Activated CD4-positive, alpha-beta T cell treated with anti-CD3 and anti-CD28 coated beads, Interleukin-2, amount 10 ng/mL, durations not matched to agents 7 days and 5 days (primary cell): ENCODE measurements at regions not wholly inside any gene's neighbourhood (a gene's known extent, or its start where the extent isn't known, plus 50 kb on each side); places are given as distances from the start of the nearest gene placed in this dataset.
"Not testable (repeated sequence)": the region's sequence is repeated elsewhere in the genome, so short reads cannot be mapped to it uniquely, and the experiment has no call there.

Experiments
- CTCF ChIA-PET: fragments of 350-600 bp; sonication (Branson Sonifier 250); formaldehyde crosslinking; loops from one replicate; lab custom pipeline; 2021; ENCODE audit warnings: antibody characterized with exemption; lab: Charles Lee
- POLR2A ChIA-PET: fragments of 350-600 bp; sonication (Branson Sonifier 250); formaldehyde crosslinking; loops from one replicate; lab custom pipeline; 2021; ENCODE audit warnings: antibody characterized with exemption; lab: Charles Lee
- DNase-seq: peaks from one replicate; pipeline ENCODE4 v3.0.0-alpha.2; 2020
- H3K27ac Mint-ChIP-seq: one replicate; pipeline ENCODE4 v1.8.0; 2021; ENCODE audit warnings: mild to moderate bottlenecking, moderate library complexity, mixed read lengths
- H3K27me3 Mint-ChIP-seq: one replicate; pipeline ENCODE4 v1.8.0; 2021; ENCODE audit warnings: mixed read lengths
- H3K36me3 Mint-ChIP-seq: one replicate; pipeline ENCODE4 v1.8.0; 2021; ENCODE audit warnings: low read depth, mixed read lengths
- H3K4me1 Mint-ChIP-seq: one replicate; pipeline ENCODE4 v1.8.0; 2021; ENCODE audit warnings: mixed read lengths
- H3K4me3 Mint-ChIP-seq: one replicate; pipeline ENCODE4 v1.8.0; 2021; ENCODE audit warnings: mild to moderate bottlenecking, moderate library complexity, mixed read lengths
- H3K9me3 Mint-ChIP-seq: one replicate; pipeline ENCODE4 v1.8.0; 2021; ENCODE audit warnings: mixed read lengths

DNA sequence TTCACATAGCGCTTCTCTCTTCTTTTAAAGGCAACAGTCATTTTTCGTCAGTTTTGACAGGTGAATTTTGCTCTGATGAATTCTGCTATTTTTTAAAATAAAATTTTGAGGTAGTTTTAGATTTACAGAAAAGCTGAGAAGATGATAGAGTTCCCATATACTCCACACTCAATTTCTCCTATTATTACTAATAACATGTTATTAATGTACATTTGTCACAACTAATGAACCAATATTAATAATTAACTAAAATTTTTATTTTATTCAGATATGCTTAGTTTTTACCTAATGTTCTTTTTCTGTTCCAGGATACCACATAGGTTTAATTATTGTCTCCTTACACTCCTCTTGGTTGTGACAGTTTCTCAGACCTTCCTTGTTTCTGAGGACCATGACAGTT lies 197.0 kb downstream of the ZC3H11B start:
- Mint-ChIP-seq H3K36me3 (no peaks in the 10 kb centered on the region), H3K4me3 (no peak overlapping the region), H3K27me3 (no peaks in the 10 kb centered on the region), H3K27ac (no peak overlapping the region), H3K4me1 (no peaks in the 10 kb centered on the region), H3K9me3 (no peaks in the 10 kb centered on the region)
- ChIA-PET POLR2A (no interaction called here), CTCF (no interaction called here)
- DNase-seq: no peak

DNA sequence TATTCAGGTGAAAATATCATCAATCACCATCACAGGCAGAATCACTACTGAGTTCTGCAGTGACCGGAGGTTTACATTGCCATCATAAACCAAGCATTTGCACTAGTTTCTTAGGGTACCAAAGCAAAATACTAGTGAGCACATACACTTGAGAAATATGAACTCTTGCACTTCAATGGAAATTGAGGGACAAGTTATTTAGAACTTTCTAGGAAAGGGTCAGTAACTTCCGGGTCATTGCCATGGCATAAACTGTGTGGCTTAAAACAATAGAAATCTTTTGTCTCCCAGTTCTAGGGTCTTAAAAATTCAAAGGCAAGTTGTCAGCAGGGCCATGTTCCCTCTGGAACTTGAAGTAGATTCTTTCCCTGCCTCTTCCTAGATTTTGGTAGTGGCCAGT lies 197.5 kb downstream of the ZC3H11B start:
- Mint-ChIP-seq H3K27ac (no peak overlapping the region), H3K9me3 (no peaks in the 10 kb centered on the region), H3K4me1 (no peaks in the 10 kb centered on the region), H3K27me3 (no peaks in the 10 kb centered on the region), H3K4me3 (no peak overlapping the region), H3K36me3 (no peaks in the 10 kb centered on the region)
- CTCF ChIA-PET: no interaction called here
- no peak for DNase-seq
- POLR2A ChIA-PET: no interaction called here

- H3K4me1 Mint-ChIP-seq: no peaks in the 10 kb centered on the region
- no peaks in the 10 kb centered on the region for H3K27me3 Mint-ChIP-seq
- H3K27ac Mint-ChIP-seq: no peak overlapping the region
- no peak for DNase-seq
- ChIA-PET POLR2A (no interaction called here), CTCF (no interaction called here)
- H3K4me3 Mint-ChIP-seq: no peak overlapping the region
- H3K36me3 Mint-ChIP-seq: no peaks in the 10 kb centered on the region
- no peaks in the 10 kb centered on the region for H3K9me3 Mint-ChIP-seq
These were observed 198.7 kb downstream of the ZC3H11B start for GRCh38 chr1:219414250-219414649.

GRCh38 chr1:219413536-219413935 lies 199.4 kb downstream of the ZC3H11B start:
- H3K4me3 Mint-ChIP-seq: no peak overlapping the region
- no peak overlapping the region for H3K27ac Mint-ChIP-seq
- ChIA-PET POLR2A (no interaction called here), CTCF (no interaction called here)
- DNase-seq: no peak
- no peaks in the 10 kb centered on the region for H3K4me1 Mint-ChIP-seq
- H3K27me3 Mint-ChIP-seq: no peaks in the 10 kb centered on the region
- no peaks in the 10 kb centered on the region for H3K36me3 Mint-ChIP-seq
- H3K9me3 Mint-ChIP-seq: no peaks in the 10 kb centered on the region

GRCh38 chr1:219412772-219413171 lies 200.1 kb downstream of the ZC3H11B start:
- ChIA-PET CTCF (no interaction called here), POLR2A (no interaction called here)
- Mint-ChIP-seq H3K27ac (no peak overlapping the region), H3K27me3 (no peaks in the 10 kb centered on the region), H3K4me1 (no peaks in the 10 kb centered on the region), H3K36me3 (no peaks in the 10 kb centered on the region), H3K9me3 (no peaks in the 10 kb centered on the region), H3K4me3 (no peak overlapping the region)
- no peak for DNase-seq

DNA sequence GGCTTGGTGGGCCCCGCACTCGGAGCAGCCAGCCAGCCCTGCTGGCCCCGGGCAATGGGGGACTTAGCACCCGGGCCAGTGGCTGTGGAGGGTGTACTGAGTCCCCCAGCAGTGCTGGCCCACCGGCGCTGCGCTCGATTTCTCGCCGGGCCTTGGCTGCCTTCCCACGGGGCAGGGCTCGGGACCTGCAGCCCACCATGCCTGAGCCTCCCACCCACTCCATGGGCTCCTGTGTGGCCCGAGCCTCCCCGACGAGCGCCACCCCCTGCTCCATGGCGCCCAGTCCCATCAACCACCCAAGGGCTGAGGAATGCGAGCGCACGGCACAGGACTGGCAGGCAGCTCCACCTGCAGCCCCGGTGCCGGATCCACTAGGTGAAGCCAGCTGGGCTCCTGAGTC lies 202.2 kb downstream of the ZC3H11B start:
- H3K4me3 Mint-ChIP-seq, H3K9me3 Mint-ChIP-seq: not testable (repeated sequence)

GRCh38 chr1:219405531-219406331 lies 207.2 kb downstream of the ZC3H11B start:
- Mint-ChIP-seq H3K27ac (no peak overlapping the region), H3K4me3 (no peak overlapping the region), H3K27me3 (no peaks in the 10 kb centered on the region), H3K36me3 (no peaks in the 10 kb centered on the region), H3K9me3 (no peaks in the 10 kb centered on the region), H3K4me1 (no peaks in the 10 kb centered on the region)
- POLR2A ChIA-PET: no interaction called here
- DNase-seq: no peak
- CTCF ChIA-PET: no interaction called here

More for the DNA sequence above, 202.2 kb downstream of the ZC3H11B start:
- H3K27me3 Mint-ChIP-seq, H3K4me1 Mint-ChIP-seq, H3K36me3 Mint-ChIP-seq, DNase-seq, H3K27ac Mint-ChIP-seq, POLR2A ChIA-PET, CTCF ChIA-PET: not testable (repeated sequence)

DNA sequence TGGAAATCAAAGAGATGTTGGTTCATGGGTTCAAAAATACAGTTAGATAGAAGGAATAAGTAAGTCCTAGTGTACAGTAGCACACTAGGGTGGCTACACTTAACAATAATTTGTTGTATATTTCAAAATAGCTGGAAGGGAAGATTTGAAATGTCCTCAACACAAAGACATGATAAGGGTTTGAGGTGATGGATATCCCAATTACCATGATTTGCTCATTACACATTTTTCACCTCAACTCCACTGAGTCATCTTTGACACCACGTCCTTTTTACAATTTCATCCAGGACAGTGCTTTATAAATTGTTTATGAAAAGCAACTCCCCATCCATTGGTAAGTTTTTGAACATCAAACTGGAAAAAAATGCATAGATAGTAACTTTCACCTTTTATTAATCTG lies 208.3 kb downstream of the ZC3H11B start:
- H3K27me3 Mint-ChIP-seq: no peaks in the 10 kb centered on the region
- DNase-seq: no peak
- H3K27ac Mint-ChIP-seq: no peak overlapping the region
- ChIA-PET CTCF (no interaction called here), POLR2A (no interaction called here)
- no peak overlapping the region for H3K4me3 Mint-ChIP-seq
- no peaks in the 10 kb centered on the region for H3K36me3 Mint-ChIP-seq
- H3K9me3 Mint-ChIP-seq: no peaks in the 10 kb centered on the region
- no peaks in the 10 kb centered on the region for H3K4me1 Mint-ChIP-seq

DNA sequence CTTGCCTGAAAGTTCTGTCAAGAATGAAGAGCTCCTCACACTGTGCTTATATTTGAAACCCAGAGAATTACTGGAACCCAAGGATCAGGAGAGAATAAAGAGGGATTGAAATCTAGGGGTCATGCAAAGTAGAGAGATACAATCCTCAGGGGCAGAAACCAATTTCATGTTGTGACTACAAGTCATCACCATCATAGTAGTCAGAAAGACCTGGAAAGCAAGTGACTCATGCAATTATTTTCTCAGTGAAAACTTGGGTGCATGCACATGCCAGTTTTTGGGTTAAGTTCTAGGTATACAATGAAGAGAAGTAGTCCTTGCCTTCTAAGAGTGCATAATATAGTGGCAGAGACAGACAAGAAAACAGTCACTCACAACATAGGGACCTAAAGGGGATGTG lies 210.0 kb downstream of the ZC3H11B start:
- H3K27me3 Mint-ChIP-seq: no peaks in the 10 kb centered on the region
- no peak for DNase-seq
- H3K4me3 Mint-ChIP-seq: no peak overlapping the region
- no peak overlapping the region for H3K27ac Mint-ChIP-seq
- CTCF ChIA-PET: interaction anchor here (0.9 kb wide), 1 partner anchor 10 kb away, joined by 4 read pairs; no protein-coding TSS in a partner anchor
- no peaks in the 10 kb centered on the region for H3K36me3 Mint-ChIP-seq
- no peaks in the 10 kb centered on the region for H3K4me1 Mint-ChIP-seq
- H3K9me3 Mint-ChIP-seq: peaks cover 3% of the 10 kb centered on the region
- POLR2A ChIA-PET: no interaction called here

GRCh38 chr1:219401724-219402625 lies 210.9 kb downstream of the ZC3H11B start:
- Mint-ChIP-seq H3K36me3 (no peaks in the 10 kb centered on the region), H3K4me1 (no peaks in the 10 kb centered on the region), H3K4me3 (no peak overlapping the region), H3K27me3 (no peaks in the 10 kb centered on the region), H3K27ac (no peak overlapping the region), H3K9me3 (peaks cover 6% of the 10 kb centered on the region)
- ChIA-PET POLR2A (no interaction called here), CTCF (interaction anchor here (0.9 kb wide), 1 partner anchor 9 kb away, joined by 4 read pairs; no protein-coding TSS in a partner anchor)
- DNase-seq: no peak

GRCh38 chr1:219399446-219399845 lies 213.5 kb downstream of the ZC3H11B start:
- ChIA-PET POLR2A (no interaction called here), CTCF (interaction anchor here (1.1 kb wide), 1 partner anchor 14 kb away, joined by 3 read pairs; no protein-coding TSS in a partner anchor)
- H3K9me3 Mint-ChIP-seq: peaks cover 10% of the 10 kb centered on the region
- no peak overlapping the region for H3K4me3 Mint-ChIP-seq
- no peaks in the 10 kb centered on the region for H3K4me1 Mint-ChIP-seq
- no peaks in the 10 kb centered on the region for H3K36me3 Mint-ChIP-seq
- DNase-seq: no peak
- H3K27ac Mint-ChIP-seq: no peak overlapping the region
- H3K27me3 Mint-ChIP-seq: no peaks in the 10 kb centered on the region

- H3K27ac Mint-ChIP-seq: no peak overlapping the region
These were observed 214.0 kb downstream of the ZC3H11B start for GRCh38 chr1:219398815-219399396.

GRCh38 chr1:219397511-219397910 lies 215.4 kb downstream of the ZC3H11B start:
- Mint-ChIP-seq H3K9me3 (peaks cover 12% of the 10 kb centered on the region), H3K4me1 (no peaks in the 10 kb centered on the region), H3K27ac (no peak overlapping the region), H3K36me3 (no peaks in the 10 kb centered on the region), H3K27me3 (no peaks in the 10 kb centered on the region), H3K4me3 (no peak overlapping the region)
- ChIA-PET CTCF (no interaction called here), POLR2A (no interaction called here)
- DNase-seq: no peak

More at GRCh38 chr1:219398815-219399396, 214.0 kb downstream of the ZC3H11B start:
- Mint-ChIP-seq H3K36me3 (no peaks in the 10 kb centered on the region), H3K9me3 (peaks cover 10% of the 10 kb centered on the region), H3K4me1 (no peaks in the 10 kb centered on the region), H3K27me3 (no peaks in the 10 kb centered on the region), H3K4me3 (no peak overlapping the region)
- POLR2A ChIA-PET: no interaction called here
- CTCF ChIA-PET: interaction anchor here (0.6 kb wide), 1 partner anchor 159 kb away, joined by 3 read pairs; no protein-coding TSS in a partner anchor
- no peak for DNase-seq
